Panc1 (cell line): ENCODE measurements at regions not wholly inside any gene's neighbourhood (a gene's known extent, or its start where the extent isn't known, plus 50 kb on each side); places are given as distances from the start of the nearest gene placed in this dataset.

Source experiments
- ATAC-seq: fragments of 200-7000 bp; cut with Tn5 transposase; 2 replicates; pipeline ENCODE4 v1.9.1; 2020; ENCODE audit warnings: mild to moderate bottlenecking, moderate library complexity
- BruUV-seq: library from RNA; stranded (reverse); fragments of 400-500 nt; replicated peaks from 2 replicates; lab custom pipeline; 2021; lab: Mats Ljungman, UMichigan
- CTCF ChIA-PET: fragments of 300-600 bp; sonication (Branson Sonifier 250); formaldehyde crosslinking; loops from one replicate; lab custom pipeline; 2022; ENCODE audit warnings: antibody characterized with exemption; lab: Charles Lee
- POLR2A ChIA-PET: fragments of 300-600 bp; sonication (Branson Sonifier 250); formaldehyde crosslinking; loops from one replicate; lab custom pipeline; 2022; ENCODE audit warnings: antibody characterized with exemption; lab: Charles Lee
- DNase-seq: peaks from one replicate; pipeline ENCODE4 v3.0.0-alpha.2; 2010; ENCODE audit warnings: low read depth, low spot score
- H3K27ac ChIP-seq: 2 replicates; pipeline ENCODE4 v1.5.1; 2011; ENCODE audit warnings: mild to moderate bottlenecking, low read length, inconsistent platforms
- H3K27me3 ChIP-seq: fragments of 200-500 bp; sonication (Bioruptor generic); 2 replicates; pipeline ENCODE4 v1.6.0; 2014; ENCODE audit warnings: low read length, inconsistent platforms; ENCODE audit not compliant: control insufficient read depth, insufficient read depth
- H3K36me3 ChIP-seq: fragments of 200-500 bp; sonication (Bioruptor generic); 2 replicates; pipeline ENCODE4 v1.5.1; 2014; ENCODE audit warnings: inconsistent platforms, mild to moderate bottlenecking, low read length, moderate library complexity; ENCODE audit not compliant: control insufficient read depth, insufficient read depth
- H3K4me1 ChIP-seq: 2 replicates; pipeline ENCODE4 v1.5.1; 2011; ENCODE audit warnings: inconsistent platforms, mild to moderate bottlenecking, low read length, moderate library complexity; ENCODE audit not compliant: control insufficient read depth, insufficient read depth
- H3K4me3 ChIP-seq, 2 experiments: 2 replicates each; pipeline ENCODE4 v1.5.1; 2011 to 2012; ENCODE audit warnings: low read depth in 2 of 2, low read length in 2 of 2, mild to moderate bottlenecking in 2 of 2, inconsistent platforms in 1 of 2, moderate library complexity in 1 of 2
- H3K9me3 ChIP-seq: fragments of 200-500 bp; sonication (Bioruptor generic); 2 replicates; pipeline ENCODE4 v1.5.1; 2014; ENCODE audit warnings: low read depth, mild to moderate bottlenecking, inconsistent platforms, low read length, moderate library complexity; ENCODE audit not compliant: control insufficient read depth, insufficient read depth
- CTCF ChIP-seq: fragments of 450-650 bp; IDR thresholded peaks from 2 replicates; pipeline ENCODE4 v1.5.1; 2017; ENCODE audit warnings: mild to moderate bottlenecking
- POLR2AphosphoS5 ChIP-seq: IDR thresholded peaks from 2 replicates; pipeline ENCODE4 v1.6.1; 2012; ENCODE audit warnings: mild to moderate bottlenecking, low read depth, low read length, moderate library complexity
- REST ChIP-seq, 2 experiments: IDR thresholded peaks; 2 replicates each; pipeline ENCODE4 v1.6.1; 2011 to 2012; ENCODE audit warnings: low read depth in 2 of 2, control low read depth in 1 of 2, low read length in 1 of 2, mild to moderate bottlenecking in 1 of 2, moderate library complexity in 1 of 2; ENCODE audit not compliant: insufficient read depth in 1 of 2
- SIN3A ChIP-seq: IDR thresholded peaks from 2 replicates; pipeline ENCODE4 v1.6.1; 2012; ENCODE audit warnings: low read depth, mild to moderate bottlenecking, low read length, moderate library complexity, borderline replicate concordance; ENCODE audit not compliant: insufficient read depth
- TCF7L2 ChIP-seq: IDR thresholded peaks from 2 replicates; pipeline ENCODE4 v1.6.1; 2011; ENCODE audit warnings: mild to moderate bottlenecking, low read depth, low read length, inconsistent platforms
- in situ Hi-C: cut with HindIII; loops from 2 replicates; pipeline ENCODE4 v1.10.0; 2016; ENCODE audit warnings: low sequenced_read_pairs, low pct_unique_long_range_greater_than_20kb
- intact Hi-C: fragments of 100-400 bp; cut with micrococcal nuclease; formaldehyde crosslinking; loops from one replicate; pipeline ENCODE4 v1.10.0; 2022; ENCODE audit not compliant: unreplicated experiment

GRCh38 chr7:131911112-131911511, 354.7 kb upstream of the PODXL start:
- Histone ChIP-seq H3K9me3 (no peaks in the 10 kb centered on the region), H3K27me3 (peaks cover 6% of the 10 kb centered on the region), H3K4me3 (no peak overlapping the region), H3K36me3 (no peaks in the 10 kb centered on the region), H3K27ac (no peak overlapping the region), H3K4me1 (no peaks in the 10 kb centered on the region)
- BruUV-seq = no TSS peak
- in situ Hi-C loops = no loop called here
- ChIA-PET POLR2A (no interaction called here), CTCF (interaction anchor here (0.6 kb wide), 1 partner anchor 138 kb away, joined by 3 read pairs; no protein-coding TSS in a partner anchor)
- DNase-seq (no peak), ATAC-seq (no peak)
- intact Hi-C loops = no loop called here
- TF ChIP-seq POLR2AphosphoS5 = no peak

- in situ Hi-C loops = no loop called here
- H3K27me3 ChIP-seq = peaks cover 6% of the 10 kb centered on the region
- DNase-seq = no peak
Observed at GRCh38 chr7:131909151-131909768, 352.8 kb upstream of the PODXL start.

More at GRCh38 chr7:131909151-131909768, 352.8 kb upstream of the PODXL start:
- Histone ChIP-seq H3K9me3 (no peaks in the 10 kb centered on the region), H3K36me3 (no peaks in the 10 kb centered on the region), H3K4me3 (no peak overlapping the region), H3K4me1 (no peaks in the 10 kb centered on the region), H3K27ac (no peak overlapping the region)
- no TSS peak for BruUV-seq
- no peak for ATAC-seq
- CTCF ChIA-PET = no interaction called here
- intact Hi-C loops = no loop called here
- TF ChIP-seq TCF7L2 = no peak
- TF ChIP-seq POLR2AphosphoS5 = no peak
- TF ChIP-seq CTCF = no peak
- no peak for TF ChIP-seq REST (IDR thresholded peaks at IDR 0.05; ENCODE audit: insufficient read depth in 1 of 2, low read depth in 2 of 2, low read length in 1 of 2)
- no peak for TF ChIP-seq SIN3A
- POLR2A ChIA-PET = no interaction called here
